ENCODE measurements at regions not wholly inside any gene's neighbourhood (a gene's known extent, or its start where the extent isn't known, plus 50 kb on each side); places are given as distances from the start of the nearest gene placed in this dataset.
"Not testable (repeated sequence)": the region's sequence is repeated elsewhere in the genome, so short reads cannot be mapped to it uniquely, and the experiment has no call there.

DNA sequence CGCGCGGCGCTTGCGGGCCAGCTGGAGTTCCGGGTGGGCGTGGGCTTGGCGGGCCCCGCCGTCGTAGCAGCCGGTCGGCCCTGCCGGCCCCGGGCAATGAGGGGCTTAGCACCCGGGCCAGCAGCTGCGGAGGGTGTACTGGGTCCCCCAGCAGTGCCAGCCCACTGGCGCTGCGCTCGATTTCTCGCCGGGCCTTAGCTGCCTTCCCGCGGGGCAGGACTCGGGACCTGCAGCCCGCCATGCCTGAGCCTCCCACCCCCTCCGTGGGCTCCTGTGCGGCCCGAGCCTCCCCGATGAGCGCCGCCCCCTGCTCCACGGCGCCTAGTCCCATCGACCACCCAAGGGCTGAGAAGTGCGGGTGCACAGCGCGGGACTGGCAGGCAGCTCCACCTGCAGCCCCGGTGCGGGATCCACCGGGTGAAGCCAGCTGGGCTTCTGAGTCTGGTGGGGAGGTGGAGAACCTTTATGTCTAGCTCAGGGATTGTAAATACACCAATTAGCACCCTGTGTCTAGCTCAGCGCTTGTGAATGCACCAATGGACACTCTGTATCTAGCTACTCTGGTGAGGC, 99.4 kb upstream of the NRBF2 start:
- H3K9me3 Mint-ChIP-seq; H3K36me3 Mint-ChIP-seq (ENCODE audit: low read depth); intact Hi-C loops (cut with micrococcal nuclease); DNase-seq; H3K4me3 Mint-ChIP-seq; H3K27me3 Mint-ChIP-seq (ENCODE audit: low read depth); H3K4me1 Mint-ChIP-seq (ENCODE audit: low read depth); H3K27ac Mint-ChIP-seq: not testable (repeated sequence)
- CTCF ChIA-PET = interaction anchor here (0.7 kb wide), 1 partner anchor 78 kb away, joined by 4 read pairs; no protein-coding TSS in a partner anchor

DNA sequence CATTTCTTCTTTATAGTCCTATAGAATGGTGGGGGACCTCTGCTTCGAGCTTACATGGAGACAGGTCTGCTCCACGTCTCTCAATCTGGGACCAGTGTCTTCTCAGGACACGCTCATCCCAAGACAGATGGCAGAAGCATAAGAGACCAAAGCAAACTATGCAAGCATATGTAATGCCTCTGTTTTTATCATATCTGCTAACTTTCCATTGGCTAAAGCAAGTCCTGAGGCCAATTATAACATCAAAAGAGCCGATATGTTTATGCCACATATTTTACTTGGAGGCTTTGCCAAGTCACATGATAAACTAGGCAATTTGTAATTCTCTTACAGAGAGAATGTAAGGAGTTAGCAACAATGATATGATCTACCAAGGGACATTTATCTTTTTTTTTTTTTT, 102.6 kb upstream of the NRBF2 start:
- no peak overlapping the region for H3K4me3 Mint-ChIP-seq
- peaks cover 1% of the 10 kb centered on the region for H3K9me3 Mint-ChIP-seq
- H3K4me1 Mint-ChIP-seq (ENCODE audit: low read depth) = no peaks in the 10 kb centered on the region
- DNase-seq = no peak
- H3K27me3 Mint-ChIP-seq (ENCODE audit: low read depth) = no peaks in the 10 kb centered on the region
- CTCF ChIA-PET = interaction anchor here (0.6 kb wide), 1 partner anchor 290 kb away, joined by 3 read pairs; no protein-coding TSS in a partner anchor
- no peaks in the 10 kb centered on the region for H3K36me3 Mint-ChIP-seq (ENCODE audit: low read depth)
- intact Hi-C loops (cut with micrococcal nuclease) = no loop called here
- no peak overlapping the region for H3K27ac Mint-ChIP-seq

DNA sequence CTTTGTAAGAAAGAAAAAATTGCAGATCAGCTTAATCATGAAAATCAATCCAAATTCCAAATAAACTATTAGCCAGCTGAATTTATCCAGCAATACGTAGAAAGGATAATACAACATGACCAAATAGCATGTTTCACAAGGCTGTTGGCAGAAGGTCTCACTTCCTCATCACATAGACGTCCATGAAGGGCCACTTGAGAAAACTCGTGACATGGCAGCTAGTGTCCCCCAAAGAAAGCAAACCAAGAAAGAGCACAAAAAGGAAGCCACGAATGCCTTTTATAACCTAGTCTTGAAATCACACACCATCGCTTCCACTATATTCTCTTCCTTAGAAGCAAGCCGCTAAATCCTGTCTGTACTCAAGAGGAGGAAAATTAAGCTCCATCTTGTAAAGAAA, 105.6 kb upstream of the NRBF2 start:
- CTCF ChIA-PET = no interaction called here
- Mint-ChIP-seq H3K27me3 (ENCODE audit: low read depth) (no peaks in the 10 kb centered on the region), H3K4me1 (ENCODE audit: low read depth) (no peaks in the 10 kb centered on the region), H3K36me3 (ENCODE audit: low read depth) (no peaks in the 10 kb centered on the region), H3K27ac (no peak overlapping the region), H3K9me3 (no peaks in the 10 kb centered on the region), H3K4me3 (no peak overlapping the region)
- DNase-seq = no peak
- intact Hi-C loops (cut with micrococcal nuclease) = no loop called here

DNA sequence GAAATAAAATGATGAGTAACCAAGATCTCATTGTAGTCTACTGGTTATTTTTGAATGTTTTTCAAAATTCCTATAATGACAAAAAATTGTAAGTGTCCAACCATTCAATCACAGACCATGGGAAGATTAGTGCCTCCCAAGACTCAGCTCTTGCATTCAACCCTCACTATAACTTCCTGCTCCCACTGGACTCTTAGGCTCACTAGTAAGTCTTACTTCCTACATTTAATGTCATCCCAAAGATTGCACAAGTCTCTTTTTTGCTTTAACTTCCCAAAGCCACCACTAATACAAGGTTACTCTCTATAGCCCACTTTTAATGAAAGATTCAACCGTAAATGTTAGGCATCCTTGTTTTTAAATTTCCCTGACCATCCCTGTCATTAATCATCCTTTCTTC, 111.9 kb upstream of the NRBF2 start:
- Mint-ChIP-seq H3K4me1 (ENCODE audit: low read depth) (no peaks in the 10 kb centered on the region), H3K27me3 (ENCODE audit: low read depth) (peaks cover 11% of the 10 kb centered on the region), H3K4me3 (no peak overlapping the region), H3K36me3 (ENCODE audit: low read depth) (no peaks in the 10 kb centered on the region), H3K27ac (no peak overlapping the region), H3K9me3 (no peaks in the 10 kb centered on the region)
- DNase-seq = no peak
- intact Hi-C loops (cut with micrococcal nuclease) = no loop called here
- CTCF ChIA-PET = interaction anchor here (0.7 kb wide), 1 partner anchor 65 kb away, joined by 3 read pairs; no protein-coding TSS in a partner anchor

DNA sequence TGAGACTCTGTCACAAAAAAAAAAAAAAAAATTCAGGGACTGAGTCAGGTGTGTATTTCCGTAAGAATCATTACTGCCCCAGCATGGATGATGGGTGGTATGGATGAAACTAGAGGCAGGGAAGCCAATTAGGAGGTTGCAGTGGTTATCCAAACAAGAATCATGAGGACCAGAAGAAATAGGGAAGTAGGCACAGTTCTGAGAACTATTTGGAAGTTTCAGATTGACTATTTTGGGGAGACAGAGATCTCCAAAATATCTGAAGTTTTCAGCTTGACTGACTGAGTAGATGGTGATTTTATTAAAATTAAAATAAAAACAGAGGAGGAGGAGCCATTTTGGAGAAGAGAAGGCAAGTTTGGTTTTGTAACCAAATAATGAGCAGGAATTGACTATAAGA, 119.4 kb upstream of the NRBF2 start:
- CTCF ChIA-PET = interaction anchor here (1.4 kb wide), 1 partner anchor 420 kb away, joined by 3 read pairs; no protein-coding TSS in a partner anchor
- Mint-ChIP-seq H3K4me1 (ENCODE audit: low read depth) (no peaks in the 10 kb centered on the region), H3K36me3 (ENCODE audit: low read depth) (no peaks in the 10 kb centered on the region), H3K27me3 (ENCODE audit: low read depth) (peaks cover 6% of the 10 kb centered on the region), H3K27ac (no peak overlapping the region), H3K9me3 (no peaks in the 10 kb centered on the region), H3K4me3 (no peak overlapping the region)
- intact Hi-C loops (cut with micrococcal nuclease) = loop anchor here (5.0 kb wide), 1 partner anchor 421 kb away; no protein-coding TSS in a partner anchor
- DNase-seq = no peak

DNA sequence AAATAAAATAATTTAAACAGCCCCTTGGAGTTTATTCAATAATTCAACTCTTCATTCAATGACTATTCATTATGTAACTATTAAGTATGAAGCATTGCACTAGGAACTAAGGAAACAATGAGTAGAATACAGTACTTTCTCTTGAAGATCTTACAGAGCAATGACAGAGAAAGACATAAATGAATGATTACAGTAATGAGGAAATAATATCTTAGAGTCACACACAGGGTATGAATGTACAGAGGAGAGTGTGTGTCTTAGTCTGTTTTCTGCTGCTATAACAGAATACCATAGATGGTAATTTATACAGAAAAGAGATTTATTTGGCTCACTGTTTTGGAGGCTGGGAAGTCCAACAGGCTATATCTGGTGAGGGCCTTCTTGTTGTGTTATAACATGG, 120.5 kb upstream of the NRBF2 start:
- no peaks in the 10 kb centered on the region for H3K9me3 Mint-ChIP-seq
- no peak overlapping the region for H3K4me3 Mint-ChIP-seq
- CTCF ChIA-PET = no interaction called here
- intact Hi-C loops (cut with micrococcal nuclease) = loop anchor here (5.0 kb wide), 1 partner anchor 420 kb away; no protein-coding TSS in a partner anchor
- no peak for DNase-seq
- peaks cover 8% of the 10 kb centered on the region for H3K27me3 Mint-ChIP-seq (ENCODE audit: low read depth)
- no peaks in the 10 kb centered on the region for H3K4me1 Mint-ChIP-seq (ENCODE audit: low read depth)
- H3K36me3 Mint-ChIP-seq (ENCODE audit: low read depth) = no peaks in the 10 kb centered on the region
- H3K27ac Mint-ChIP-seq = no peak overlapping the region

DNA sequence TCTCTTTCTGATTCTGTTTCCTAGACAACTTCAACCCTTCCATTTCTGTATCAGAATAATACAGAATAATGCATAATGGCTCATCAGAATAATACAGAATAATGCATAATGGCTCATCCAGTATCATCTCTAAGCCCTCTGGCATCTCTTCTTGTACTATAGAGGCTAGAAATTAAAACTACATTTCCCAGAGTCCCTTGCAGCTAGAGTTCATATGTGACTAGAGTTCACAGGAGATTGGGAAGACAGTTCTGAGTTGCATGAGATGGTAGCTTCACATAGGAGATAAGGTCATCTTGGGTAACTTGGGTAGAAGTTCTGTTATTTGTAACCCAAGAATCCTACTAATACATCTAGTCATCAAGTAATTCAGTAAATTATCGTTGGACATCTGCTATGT, 122.9 kb upstream of the NRBF2 start:
- CTCF ChIA-PET = interaction anchor here (0.6 kb wide), 1 partner anchor 863 kb away, joined by 5 read pairs; no protein-coding TSS in a partner anchor
- intact Hi-C loops (cut with micrococcal nuclease) = loop anchor here (5.0 kb wide), 1 partner anchor 418 kb away; no protein-coding TSS in a partner anchor
- H3K27ac Mint-ChIP-seq = no peak overlapping the region
- no peak overlapping the region for H3K4me3 Mint-ChIP-seq
- no peaks in the 10 kb centered on the region for H3K4me1 Mint-ChIP-seq (ENCODE audit: low read depth)
- H3K36me3 Mint-ChIP-seq (ENCODE audit: low read depth) = no peaks in the 10 kb centered on the region
- DNase-seq = no peak
- H3K27me3 Mint-ChIP-seq (ENCODE audit: low read depth) = peaks cover 12% of the 10 kb centered on the region
- no peaks in the 10 kb centered on the region for H3K9me3 Mint-ChIP-seq

DNA sequence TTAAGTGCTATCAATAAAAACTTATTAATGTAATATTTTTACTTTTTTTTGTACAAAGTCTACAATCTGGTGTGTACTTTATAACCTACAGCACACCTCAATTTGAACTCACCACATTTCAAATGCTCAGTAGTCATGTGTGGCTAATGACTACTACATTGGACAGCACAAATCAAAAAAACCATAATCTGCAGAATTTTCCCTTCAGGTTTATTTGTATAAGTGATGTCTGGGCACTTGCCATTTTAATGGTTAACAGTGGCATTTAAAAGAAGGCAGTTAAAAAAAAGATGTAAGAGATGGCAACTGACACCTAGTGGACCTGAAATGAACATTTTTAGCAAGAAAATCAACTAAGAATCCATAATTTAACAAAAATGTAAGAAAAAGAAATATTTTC, 124.6 kb upstream of the NRBF2 start:
- Mint-ChIP-seq H3K36me3 (ENCODE audit: low read depth) (no peaks in the 10 kb centered on the region), H3K27me3 (ENCODE audit: low read depth) (peaks cover 12% of the 10 kb centered on the region), H3K27ac (no peak overlapping the region), H3K9me3 (no peaks in the 10 kb centered on the region), H3K4me1 (ENCODE audit: low read depth) (no peaks in the 10 kb centered on the region), H3K4me3 (no peak overlapping the region)
- DNase-seq = no peak
- intact Hi-C loops (cut with micrococcal nuclease) = loop anchor here (5.0 kb wide), 1 partner anchor 396 kb away; no protein-coding TSS in a partner anchor
- CTCF ChIA-PET = no interaction called here

DNA sequence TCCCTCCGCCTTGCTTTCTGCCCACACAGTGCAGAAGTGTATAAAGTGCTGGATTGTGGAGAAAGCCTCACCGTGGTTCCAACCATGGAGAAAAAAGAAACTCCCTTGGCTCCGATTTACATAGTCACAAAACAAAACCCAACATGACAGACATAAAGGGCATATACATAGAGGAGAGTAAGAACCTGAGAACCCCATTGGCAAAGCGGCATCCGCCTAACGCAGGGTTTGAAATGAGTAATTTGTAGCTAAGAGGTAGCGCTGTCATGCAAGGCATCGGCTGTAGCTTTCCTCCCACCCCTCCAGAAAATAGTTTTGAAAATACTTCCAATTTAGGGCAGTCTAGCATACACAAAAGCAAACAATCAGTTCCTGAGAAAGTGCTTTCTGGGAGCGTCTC, 126.0 kb upstream of the NRBF2 start:
- intact Hi-C loops (cut with micrococcal nuclease) = loop anchor here (5.0 kb wide), 1 partner anchor 395 kb away; no protein-coding TSS in a partner anchor
- no peak overlapping the region for H3K27ac Mint-ChIP-seq
- no peaks in the 10 kb centered on the region for H3K9me3 Mint-ChIP-seq
- H3K4me3 Mint-ChIP-seq = no peak overlapping the region
- no peaks in the 10 kb centered on the region for H3K36me3 Mint-ChIP-seq (ENCODE audit: low read depth)
- CTCF ChIA-PET = interaction anchor here (0.5 to 1.1 kb wide), 5 partner anchors 90 to 413 kb away, joined by 3 to 6 read pairs (median 4); no protein-coding TSS in a partner anchor
- peaks cover 12% of the 10 kb centered on the region for H3K27me3 Mint-ChIP-seq (ENCODE audit: low read depth)
- H3K4me1 Mint-ChIP-seq (ENCODE audit: low read depth) = no peaks in the 10 kb centered on the region
- no peak for DNase-seq

DNA sequence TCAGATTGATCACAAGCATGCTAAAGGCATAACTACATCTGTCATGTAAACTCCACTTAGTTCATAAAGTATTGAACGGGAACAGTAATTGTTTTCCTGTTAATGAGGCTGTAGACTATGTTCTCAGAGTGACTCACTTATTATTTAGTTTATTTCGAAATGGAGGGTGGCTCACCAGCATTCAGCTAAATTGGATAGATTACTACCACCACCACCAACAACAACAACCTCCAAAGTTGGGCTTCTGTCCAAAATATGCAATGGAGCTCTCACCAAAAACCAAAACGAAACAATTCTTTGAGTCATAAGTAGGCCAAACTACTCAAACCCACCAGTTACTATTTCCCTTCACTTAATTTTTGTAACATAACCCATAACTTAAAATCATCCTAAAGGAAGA, 127.9 kb upstream of the NRBF2 start:
- no peaks in the 10 kb centered on the region for H3K9me3 Mint-ChIP-seq
- peaks cover 12% of the 10 kb centered on the region for H3K27me3 Mint-ChIP-seq (ENCODE audit: low read depth)
- H3K4me1 Mint-ChIP-seq (ENCODE audit: low read depth) = no peaks in the 10 kb centered on the region
- no peak overlapping the region for H3K27ac Mint-ChIP-seq
- intact Hi-C loops (cut with micrococcal nuclease) = loop anchor here (5.0 kb wide), 1 partner anchor 393 kb away; no protein-coding TSS in a partner anchor
- no peaks in the 10 kb centered on the region for H3K36me3 Mint-ChIP-seq (ENCODE audit: low read depth)
- no peak overlapping the region for H3K4me3 Mint-ChIP-seq
- CTCF ChIA-PET = interaction anchor here (1.4 to 2.9 kb wide), 2 partner anchors 12 to 80 kb away, joined by 3 to 8 read pairs; no protein-coding TSS in a partner anchor
- DNase-seq = no peak

DNA sequence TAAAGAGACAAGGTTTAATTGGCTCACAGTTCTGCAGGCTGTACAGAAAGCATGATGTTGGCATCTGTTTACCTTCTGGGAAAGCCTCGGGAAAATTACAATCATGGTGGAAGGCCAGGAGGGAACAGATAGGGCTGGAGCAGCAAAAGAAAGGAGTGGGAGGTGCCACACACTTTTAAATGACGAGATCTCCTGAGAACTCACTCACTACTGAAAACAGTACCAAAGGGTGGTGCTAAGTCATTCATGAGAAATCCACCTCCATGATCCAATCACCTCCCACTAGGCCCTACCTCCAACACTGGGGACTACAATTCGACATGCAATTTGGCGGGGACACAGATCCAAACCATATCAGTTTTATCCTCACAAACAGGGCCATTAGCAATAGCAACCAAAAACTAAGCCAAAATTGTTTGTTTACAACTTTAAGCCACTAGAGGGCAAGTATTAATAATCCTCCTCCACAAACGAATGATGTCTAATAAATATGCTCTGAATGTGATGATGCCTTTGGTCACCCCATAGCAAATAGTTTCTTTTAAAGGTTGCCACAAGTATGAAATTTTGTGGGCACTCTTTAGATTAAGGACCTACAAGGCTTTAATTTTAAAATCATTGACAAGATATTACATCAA, 129.2 kb upstream of the NRBF2 start:
- intact Hi-C loops (cut with micrococcal nuclease) = loop anchor here (5.0 kb wide), 1 partner anchor 153 kb away; no protein-coding TSS in a partner anchor
- Mint-ChIP-seq H3K27ac (no peak overlapping the region), H3K36me3 (ENCODE audit: low read depth) (no peaks in the 10 kb centered on the region), H3K9me3 (no peaks in the 10 kb centered on the region), H3K4me1 (ENCODE audit: low read depth) (no peaks in the 10 kb centered on the region), H3K4me3 (no peak overlapping the region), H3K27me3 (ENCODE audit: low read depth) (peaks cover 8% of the 10 kb centered on the region)
- no peak for DNase-seq
- CTCF ChIA-PET = interaction anchor here (0.6 to 2.9 kb wide), 2 partner anchors 81 to 132 kb away, joined by 3 to 8 read pairs; no protein-coding TSS in a partner anchor

DNA sequence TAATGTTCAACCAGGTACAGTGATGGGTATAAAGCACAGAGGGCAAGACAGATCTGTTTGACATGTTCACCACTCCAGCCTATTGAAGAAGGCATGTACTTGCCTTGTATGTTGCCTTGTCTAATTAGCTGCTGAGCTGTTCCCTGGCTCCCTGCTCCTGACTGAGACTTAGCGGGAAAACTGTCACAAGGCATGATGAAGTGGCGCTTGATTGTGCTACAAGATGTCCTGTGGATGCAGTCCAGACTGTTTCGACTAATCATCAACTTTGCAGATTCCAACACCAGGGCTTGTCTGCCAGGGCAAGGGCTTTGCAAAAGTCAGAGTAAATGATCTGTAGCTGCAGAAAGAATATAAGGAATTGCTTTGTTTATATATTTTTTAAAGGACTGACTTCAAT, 136.2 kb upstream of the NRBF2 start:
- Mint-ChIP-seq H3K4me1 (ENCODE audit: low read depth) (peaks cover 30% of the 10 kb centered on the region), H3K36me3 (ENCODE audit: low read depth) (no peaks in the 10 kb centered on the region), H3K4me3 (no peak overlapping the region), H3K27ac (no peak overlapping the region), H3K27me3 (ENCODE audit: low read depth) (peaks cover 8% of the 10 kb centered on the region), H3K9me3 (no peaks in the 10 kb centered on the region)
- intact Hi-C loops (cut with micrococcal nuclease) = loop anchor here (1.0 to 10.0 kb wide), 3 partner anchors 264 to 972 kb away; partner anchors contain the start of gene REEP3
- CTCF ChIA-PET = no interaction called here
- no peak for DNase-seq
